ENCODE measurements at regions not wholly inside any gene's neighbourhood (a gene's known extent, or its start where the extent isn't known, plus 50 kb on each side); places are given as distances from the start of the nearest gene placed in this dataset.

GRCh38 chr15:92565351-92566125, 90.0 kb downstream of the FAM174B start:
- DNase-seq: no peak

- no peak for DNase-seq
Observed at GRCh38 chr15:92561754-92562153, 93.8 kb downstream of the FAM174B start.

- no peak for DNase-seq
Observed at GRCh38 chr15:92553317-92553716, 102.3 kb downstream of the FAM174B start.

GRCh38 chr15:92545996-92546395, 109.6 kb downstream of the FAM174B start:
- no peak for DNase-seq

- no peak for DNase-seq
Observed at GRCh38 chr15:92541291-92542200, 114.0 kb downstream of the FAM174B start.

GRCh38 chr15:92538115-92538514, 117.5 kb downstream of the FAM174B start:
- DNase-seq: no peak

- DNase-seq: no peak
Observed at GRCh38 chr15:92533298-92533697, 122.3 kb downstream of the FAM174B start.

GRCh38 chr15:92531406-92531805, 124.2 kb downstream of the FAM174B start:
- DNase-seq: no peak

GRCh38 chr15:92528736-92529135, 126.8 kb downstream of the FAM174B start:
- no peak for DNase-seq

- no peak for DNase-seq
Observed at GRCh38 chr15:92527197-92527596, 128.4 kb downstream of the FAM174B start.

GRCh38 chr15:92525758-92526245, 129.8 kb downstream of the FAM174B start:
- DNase-seq: no peak

- DNase-seq: no peak
Observed at GRCh38 chr15:92524874-92525565, 130.6 kb downstream of the FAM174B start.

GRCh38 chr15:92524161-92524560, 130.5 kb downstream of the ST8SIA2 start:
- no peak for DNase-seq

GRCh38 chr15:92523176-92523575, 129.5 kb downstream of the ST8SIA2 start:
- no peak for DNase-seq

- DNase-seq: peak; percentile 13
Observed at GRCh38 chr15:92521624-92522008, 127.9 kb downstream of the ST8SIA2 start.

- no peak for DNase-seq
Observed at GRCh38 chr15:92520914-92521623, 127.4 kb downstream of the ST8SIA2 start.

- DNase-seq: no peak
Observed at GRCh38 chr15:92519709-92520108, 126.0 kb downstream of the ST8SIA2 start.

All from GF-D8 (cell line).